Suprapubic skin (tissue), 3 donors: ENCODE measurements at regions not wholly inside any gene's neighbourhood (a gene's known extent, or its start where the extent isn't known, plus 50 kb on each side); places are given as distances from the start of the nearest gene placed in this dataset.

Source experiments
- CTCF ChIP-seq, 2 donors: fragments of 200-600 bp in 1 of 2; fragments of 450-650 bp in 1 of 2; sonication (generic) in 1 of 2; IDR thresholded peaks; one replicate each; pipeline ENCODE4 v1.5.1; 2016 to 2019; ENCODE audit warnings: antibody characterized with exemption in 2 of 2, mild to moderate bottlenecking in 1 of 2, moderate library complexity in 1 of 2
- EP300 ChIP-seq: sonication (generic); formaldehyde crosslinking; IDR thresholded peaks from one replicate; pipeline ENCODE4 v1.6.1; 2017; ENCODE audit warnings: antibody characterized with exemption
- POLR2A ChIP-seq, 2 donors: fragments of 450-650 bp; IDR thresholded peaks; one replicate each; pipeline ENCODE4 v1.6.1; 2017; ENCODE audit warnings: antibody characterized with exemption in 2 of 2, mild to moderate bottlenecking in 2 of 2, moderate library complexity in 2 of 2

- TF ChIP-seq EP300 (no peak), CTCF (IDR thresholded peaks at IDR 0.05) (no peak), POLR2A (IDR thresholded peaks at IDR 0.05) (no peak)
Observed at GRCh38 chr4:176489001-176489400, 169.2 kb downstream of the SPCS3 start.
